Skeletal muscle satellite cell (primary cell): ENCODE measurements at regions not wholly inside any gene's neighbourhood (a gene's known extent, or its start where the extent isn't known, plus 50 kb on each side); places are given as distances from the start of the nearest gene placed in this dataset.

ENCODE experiments used
- H3K27me3 ChIP-seq: 2 replicates; pipeline ENCODE4 v1.7.0; 2013; ENCODE audit warnings: low read length; ENCODE audit not compliant: control insufficient read depth, insufficient read depth
- H3K36me3 ChIP-seq: 2 replicates; pipeline ENCODE4 v1.7.0; 2013; ENCODE audit warnings: mild to moderate bottlenecking, control low read depth, low read length; ENCODE audit not compliant: insufficient read depth
- H3K4me1 ChIP-seq: 2 replicates; pipeline ENCODE4 v1.7.0; 2013; ENCODE audit warnings: low read length; ENCODE audit not compliant: control insufficient read depth, insufficient read depth
- H3K4me2 ChIP-seq: 2 replicates; pipeline ENCODE4 v1.7.0; 2013; ENCODE audit warnings: mild to moderate bottlenecking, low read length
- H3K4me3 ChIP-seq: 2 replicates; pipeline ENCODE4 v1.7.0; 2013; ENCODE audit warnings: low read length
- H3K9ac ChIP-seq: 2 replicates; pipeline ENCODE4 v1.7.0; 2013; ENCODE audit warnings: mild to moderate bottlenecking, low read depth, low read length, moderate library complexity
- H3K9me3 ChIP-seq: replicated peaks from 2 replicates; pipeline ENCODE4 v1.7.0; 2013; ENCODE audit warnings: mild to moderate bottlenecking, control low read depth, low read length

- Histone ChIP-seq H3K9ac (no peak overlapping the region), H3K4me1 (peaks cover 8% of the 10 kb centered on the region), H3K9me3 (no peaks in the 10 kb centered on the region), H3K36me3 (no peaks in the 10 kb centered on the region), H3K4me3 (no peak overlapping the region), H3K4me2 (no peak overlapping the region), H3K27me3 (no peaks in the 10 kb centered on the region)
Observed at GRCh38 chr10:61316676-61317265, 136.4 kb downstream of the TMEM26 start.

- Histone ChIP-seq H3K36me3 (no peaks in the 10 kb centered on the region), H3K4me1 (peaks cover 8% of the 10 kb centered on the region), H3K4me2 (no peak overlapping the region), H3K4me3 (no peak overlapping the region), H3K27me3 (no peaks in the 10 kb centered on the region), H3K9ac (no peak overlapping the region), H3K9me3 (no peaks in the 10 kb centered on the region)
Observed at GRCh38 chr10:61314273-61314672, 138.9 kb downstream of the TMEM26 start.

GRCh38 chr10:61313460-61313859 is 139.7 kb downstream of the TMEM26 start:
- no peak overlapping the region for H3K9ac ChIP-seq
- no peaks in the 10 kb centered on the region for H3K27me3 ChIP-seq
- no peak overlapping the region for H3K4me3 ChIP-seq
- H3K4me1 ChIP-seq: peaks cover 8% of the 10 kb centered on the region
- no peaks in the 10 kb centered on the region for H3K36me3 ChIP-seq
- H3K4me2 ChIP-seq: no peak overlapping the region
- H3K9me3 ChIP-seq: no peaks in the 10 kb centered on the region

GRCh38 chr10:61304746-61305145 is 148.4 kb downstream of the TMEM26 start:
- no peaks in the 10 kb centered on the region for H3K36me3 ChIP-seq
- peaks cover 49% of the 10 kb centered on the region for H3K4me1 ChIP-seq
- peak overlapping the region; percentile 67 for H3K9ac ChIP-seq
- no peaks in the 10 kb centered on the region for H3K9me3 ChIP-seq
- H3K27me3 ChIP-seq: no peaks in the 10 kb centered on the region
- H3K4me3 ChIP-seq: no peak overlapping the region
- peak overlapping the region; percentile 29 for H3K4me2 ChIP-seq

- Histone ChIP-seq H3K9me3 (no peaks in the 10 kb centered on the region), H3K27me3 (no peaks in the 10 kb centered on the region), H3K4me3 (peak overlapping the region; percentile 27), H3K4me2 (peak overlapping the region; percentile 62), H3K9ac (peak overlapping the region; percentile 74), H3K4me1 (peaks cover 49% of the 10 kb centered on the region), H3K36me3 (no peaks in the 10 kb centered on the region)
Observed at GRCh38 chr10:61302124-61302523, 151.1 kb downstream of the TMEM26 start.

GRCh38 chr10:61301575-61301974 is 151.6 kb downstream of the TMEM26 start:
- peaks cover 49% of the 10 kb centered on the region for H3K4me1 ChIP-seq

GRCh38 chr10:61299841-61300240 is 153.3 kb downstream of the TMEM26 start:
- no peak overlapping the region for H3K9ac ChIP-seq
- no peaks in the 10 kb centered on the region for H3K36me3 ChIP-seq
- H3K4me3 ChIP-seq: no peak overlapping the region
- no peak overlapping the region for H3K4me2 ChIP-seq
- no peaks in the 10 kb centered on the region for H3K27me3 ChIP-seq
- H3K4me1 ChIP-seq: peaks cover 40% of the 10 kb centered on the region
- no peaks in the 10 kb centered on the region for H3K9me3 ChIP-seq

More at GRCh38 chr10:61301575-61301974, 151.6 kb downstream of the TMEM26 start:
- no peaks in the 10 kb centered on the region for H3K36me3 ChIP-seq
- peak overlapping the region; percentile 27 for H3K4me3 ChIP-seq
- H3K27me3 ChIP-seq: no peaks in the 10 kb centered on the region
- peak overlapping the region; percentile 62 for H3K4me2 ChIP-seq
- H3K9ac ChIP-seq: peak overlapping the region; percentile 74
- H3K9me3 ChIP-seq: no peaks in the 10 kb centered on the region

- no peak overlapping the region for H3K9ac ChIP-seq
- H3K27me3 ChIP-seq: no peaks in the 10 kb centered on the region
- H3K9me3 ChIP-seq: no peaks in the 10 kb centered on the region
- H3K4me3 ChIP-seq: no peak overlapping the region
- H3K4me1 ChIP-seq: peaks cover 33% of the 10 kb centered on the region
- no peak overlapping the region for H3K4me2 ChIP-seq
- no peaks in the 10 kb centered on the region for H3K36me3 ChIP-seq
Observed at GRCh38 chr10:61299156-61299555, 154.0 kb downstream of the TMEM26 start.

GRCh38 chr10:61298194-61298593 is 155.0 kb downstream of the TMEM26 start:
- H3K9me3 ChIP-seq: no peaks in the 10 kb centered on the region
- peaks cover 24% of the 10 kb centered on the region for H3K4me1 ChIP-seq
- H3K4me2 ChIP-seq: no peak overlapping the region
- no peak overlapping the region for H3K4me3 ChIP-seq
- no peak overlapping the region for H3K9ac ChIP-seq
- no peaks in the 10 kb centered on the region for H3K36me3 ChIP-seq
- no peaks in the 10 kb centered on the region for H3K27me3 ChIP-seq

- Histone ChIP-seq H3K4me3 (no peak overlapping the region), H3K4me2 (no peak overlapping the region), H3K27me3 (no peaks in the 10 kb centered on the region), H3K4me1 (peaks cover 3% of the 10 kb centered on the region), H3K9me3 (no peaks in the 10 kb centered on the region), H3K36me3 (no peaks in the 10 kb centered on the region), H3K9ac (no peak overlapping the region)
Observed at GRCh38 chr10:61296161-61296560, 157.0 kb downstream of the TMEM26 start.

GRCh38 chr10:61294131-61294530 is 159.1 kb downstream of the TMEM26 start:
- Histone ChIP-seq H3K4me3 (no peak overlapping the region), H3K36me3 (no peaks in the 10 kb centered on the region), H3K9me3 (no peaks in the 10 kb centered on the region), H3K9ac (no peak overlapping the region), H3K4me1 (no peaks in the 10 kb centered on the region), H3K27me3 (no peaks in the 10 kb centered on the region), H3K4me2 (no peak overlapping the region)

GRCh38 chr10:61289813-61290212 is 163.4 kb downstream of the TMEM26 start:
- no peaks in the 10 kb centered on the region for H3K27me3 ChIP-seq
- no peaks in the 10 kb centered on the region for H3K4me1 ChIP-seq
- no peak overlapping the region for H3K4me3 ChIP-seq
- H3K36me3 ChIP-seq: no peaks in the 10 kb centered on the region
- H3K9me3 ChIP-seq: no peaks in the 10 kb centered on the region
- H3K9ac ChIP-seq: no peak overlapping the region
- no peak overlapping the region for H3K4me2 ChIP-seq
